ENCODE measurements at regions not wholly inside any gene's neighbourhood (a gene's known extent, or its start where the extent isn't known, plus 50 kb on each side); places are given as distances from the start of the nearest gene placed in this dataset.

- Mint-ChIP-seq H3K27me3 (ENCODE audit: low read depth) (no peaks in the 10 kb centered on the region), H3K36me3 (ENCODE audit: insufficient read depth in 1 of 3, low read depth in 3 of 3) (no peaks in the 10 kb centered on the region), H3K4me1 (peaks cover 56 to 65% of the 10 kb centered on the region in 2 experiments), H3K9me3 (no peaks in the 10 kb centered on the region), H3K4me3 (peak overlapping the region in 1 of 2 experiments; percentile 9; a peak in 1 of 5 replicates), H3K27ac (peak overlapping the region in 2 of 3 experiments; percentile 50 to 91; a peak in 2 of 7 replicates)
- no peaks in the 10 kb centered on the region for H4K20me1 ChIP-seq (ENCODE audit: control insufficient read depth, insufficient read depth, insufficient read length)
- H2BK15ac ChIP-seq (ENCODE audit: low read depth, low read length), result no peak overlapping the region
- H2AFZ ChIP-seq (ENCODE audit: low read length), result no peak overlapping the region
- no peak overlapping the region for H2AK5ac ChIP-seq (ENCODE audit: insufficient read length, low read length)
- no peak overlapping the region for H3K56ac ChIP-seq (ENCODE audit: insufficient read length, low read depth, low read length)
- no peak overlapping the region for H3K14ac ChIP-seq (ENCODE audit: insufficient read depth, low read length)
- no CpG with 5 or more reads among the region's 1 CpG for WGBS (ENCODE audit: extremely low coverage, insufficient read length, low lambda C conversion rate)
- H3K27me3 ChIP-seq (ENCODE audit: insufficient read depth, low read length), result no peaks in the 10 kb centered on the region
- H3K4me2 ChIP-seq (ENCODE audit: insufficient read depth, insufficient read length, low read length), result peak overlapping the region; percentile 45
- no peak for DNase-seq
- H3K4ac ChIP-seq (ENCODE audit: low read depth, low read length), result no peak overlapping the region
- no peaks in the 10 kb centered on the region for H3K9me3 ChIP-seq (ENCODE audit: control insufficient read depth, low read depth, low read length)
- H3K79me2 ChIP-seq (ENCODE audit: insufficient read depth, low read length), result no peaks in the 10 kb centered on the region
- no peak overlapping the region for H2BK5ac ChIP-seq (ENCODE audit: insufficient read length, low read length)
- no peak overlapping the region for H2BK12ac ChIP-seq (ENCODE audit: insufficient read length, low read depth, low read length)
- no peak overlapping the region for H3T11ph ChIP-seq (ENCODE audit: low read length)
- no peak overlapping the region for H3K27ac ChIP-seq (ENCODE audit: insufficient read length, low read depth, low read length)
- no peak overlapping the region for H3K9ac ChIP-seq (ENCODE audit: extremely low read depth, insufficient read length, low read length)
- H3K4me1 ChIP-seq (ENCODE audit: insufficient read depth, low read length), result peaks cover 2% of the 10 kb centered on the region; the same call in 1 of the 2 replicates
- H3K18ac ChIP-seq (ENCODE audit: insufficient read length, low read depth, low read length), result no peak overlapping the region
- H2BK120ac ChIP-seq (ENCODE audit: low read depth, low read length, poor library complexity, severe bottlenecking), result no peak overlapping the region
- no peak overlapping the region for H3K23ac ChIP-seq (ENCODE audit: insufficient read length, low read depth, low read length)
- H4K5ac ChIP-seq (ENCODE audit: insufficient read length, low read depth, low read length), result no peak overlapping the region
- H2BK20ac ChIP-seq (ENCODE audit: low read depth, low read length, poor library complexity, severe bottlenecking), result no peak overlapping the region
- H4K91ac ChIP-seq (ENCODE audit: insufficient read length, low read depth, low read length), result no peak overlapping the region
- peaks cover 2% of the 10 kb centered on the region for H3K23me2 ChIP-seq (ENCODE audit: insufficient read length, low read depth, low read length, poor library complexity, severe bottlenecking)
- no peak overlapping the region for H4K8ac ChIP-seq (replicated peaks; ENCODE audit: insufficient read length, low read depth, low read length)
- TF ChIP-seq CTCF (conservative IDR thresholded peaks at IDR 0.05), result no peak
- H3K79me1 ChIP-seq (ENCODE audit: insufficient read depth, low read depth, low read length, poor library complexity, severe bottlenecking), result no peaks in the 10 kb centered on the region
Observed at GRCh38 chr20:53657732-53658131, 64.1 kb upstream of the ZNF217 start.
